H1 (cell line): ENCODE measurements at regions not wholly inside any gene's neighbourhood (a gene's known extent, or its start where the extent isn't known, plus 50 kb on each side); places are given as distances from the start of the nearest gene placed in this dataset.

Experiments
- CTCF ChIA-PET: fragments of 300-600 bp; sonication (Branson Sonifier 250); formaldehyde crosslinking; loops from one replicate; lab custom pipeline; 2021; ENCODE audit not compliant: partially characterized antibody; lab: Charles Lee
- POLR2A ChIA-PET: fragments of 300-600 bp; sonication (Branson Sonifier 250); formaldehyde crosslinking; loops from one replicate; lab custom pipeline; 2021; ENCODE audit warnings: inconsistent platforms; ENCODE audit not compliant: partially characterized antibody; lab: Charles Lee
- DNase-seq, 2 experiments: peaks; one replicate each; pipeline versions ENCODE4 v3.0.0 to v3.0.0-alpha.2; 2010 to 2022; ENCODE audit warnings: low spot score in 2 of 2, low read depth in 1 of 2, mixed read lengths in 1 of 2
- FAIRE-seq: peaks from 2 replicates; lab custom pipeline; 2011; peaks lifted over from hg19 to GRCh38; lab: Jason Lieb, UNC
- H2AFZ ChIP-seq: 2 replicates; pipeline ENCODE4 v1.8.1; 2012; ENCODE audit warnings: low read length, inconsistent platforms
- H2AK5ac ChIP-seq: 2 replicates; pipeline ENCODE4 v1.6.1; 2013; ENCODE audit warnings: low read depth, low read length
- H2BK120ac ChIP-seq: replicated peaks from 2 replicates; pipeline ENCODE3; 2013; ENCODE audit warnings: low read depth, low read length, inconsistent platforms
- H2BK12ac ChIP-seq: 2 replicates; pipeline ENCODE4 v1.6.1; 2013; ENCODE audit warnings: low read depth, low read length
- H2BK15ac ChIP-seq: 2 replicates; pipeline ENCODE4 v1.6.1; 2013; ENCODE audit warnings: low read length
- H2BK20ac ChIP-seq: 2 replicates; pipeline ENCODE4 v1.6.1; 2013; ENCODE audit warnings: low read length
- H2BK5ac ChIP-seq: 2 replicates; pipeline ENCODE4 v1.6.1; 2013; ENCODE audit warnings: low read depth, low read length
- H3K14ac ChIP-seq: 2 replicates; pipeline ENCODE4 v1.6.1; 2013; ENCODE audit warnings: inconsistent platforms; ENCODE audit not compliant: insufficient read length
- H3K18ac ChIP-seq: 2 replicates; pipeline ENCODE4 v1.6.1; 2013; ENCODE audit warnings: low read length; ENCODE audit errors: extremely low read depth
- H3K23ac ChIP-seq: 2 replicates; pipeline ENCODE4 v1.6.1; 2013; ENCODE audit warnings: inconsistent platforms; ENCODE audit not compliant: insufficient read length
- H3K23me2 ChIP-seq: 2 replicates; pipeline ENCODE4 v1.6.1; 2013; ENCODE audit warnings: low read depth, low read length
- H3K27ac ChIP-seq: 2 replicates; pipeline ENCODE4 v1.6.1; 2011; ENCODE audit warnings: low read depth, low read length, inconsistent platforms
- H3K27me3 ChIP-seq, 4 experiments: replicated peaks in 1 of 4; 1 replicate in 1 of 4; 2 replicates in 3 of 4; pipeline versions ENCODE4 v1.6.1 to v1.8.1; 2011 to 2013; ENCODE audit warnings: low read length in 3 of 4, mild to moderate bottlenecking in 3 of 4, inconsistent platforms in 2 of 4, mixed read lengths in 2 of 4, moderate library complexity in 1 of 4; ENCODE audit not compliant: control insufficient read depth in 3 of 4, insufficient read depth in 3 of 4; ENCODE audit errors: extremely low read depth in 1 of 4
- H3K36me3 ChIP-seq, 4 experiments: 2 replicates each; pipeline versions ENCODE4 v1.6.1 to v1.8.1; 2011 to 2013; ENCODE audit warnings: mild to moderate bottlenecking in 4 of 4, low read length in 3 of 4, moderate library complexity in 2 of 4, control low read depth in 1 of 4, inconsistent platforms in 1 of 4; ENCODE audit not compliant: insufficient read depth in 4 of 4, control insufficient read depth in 2 of 4
- H3K4ac ChIP-seq: replicated peaks from 2 replicates; pipeline ENCODE3; 2013; ENCODE audit warnings: low read length, low read depth, mixed read lengths, inconsistent platforms; ENCODE audit not compliant: insufficient read length
- H3K4me1 ChIP-seq, 4 experiments: replicated peaks in 1 of 4; 1 replicate in 1 of 4; 2 replicates in 3 of 4; pipeline versions ENCODE4 v1.6.1 to v1.8.1; 2011 to 2013; ENCODE audit warnings: low read length in 3 of 4, inconsistent platforms in 2 of 4, mixed read lengths in 1 of 4; ENCODE audit not compliant: insufficient read depth in 4 of 4, control insufficient read depth in 3 of 4
- H3K4me2 ChIP-seq, 2 experiments: 2 replicates each; pipeline versions ENCODE4 v1.6.1 to v1.8.1; 2011 to 2013; ENCODE audit warnings: low read depth in 2 of 2, low read length in 2 of 2, control low read depth in 1 of 2, inconsistent platforms in 1 of 2, mild to moderate bottlenecking in 1 of 2; ENCODE audit not compliant: insufficient read depth in 1 of 2
- H3K4me3 ChIP-seq, 4 experiments: fragments of 200-600, 300-600 bp in 1 of 4; sonication (generic), shearing (Covaris generic), sonication (Bioruptor Twin) in 1 of 4; 2 replicates each; pipeline versions ENCODE4 v1.5.1 to v1.8.1; 2011 to 2016; ENCODE audit warnings: low read length in 4 of 4, low read depth in 3 of 4, control low read depth in 2 of 4, inconsistent platforms in 2 of 4, mild to moderate bottlenecking in 2 of 4, mixed read lengths in 1 of 4, moderate library complexity in 1 of 4; ENCODE audit not compliant: insufficient read depth in 2 of 4; ENCODE audit errors: extremely low read depth in 1 of 4
- H3K56ac ChIP-seq: replicated peaks from 2 replicates; pipeline ENCODE3; 2013; ENCODE audit warnings: low read depth, mild to moderate bottlenecking, mixed read lengths, low read length, inconsistent platforms; ENCODE audit not compliant: insufficient read length
- H3K79me1 ChIP-seq: 2 replicates; pipeline ENCODE4 v1.6.1; 2013; ENCODE audit warnings: low read depth, low read length, control low read depth
- H3K79me2 ChIP-seq, 2 experiments: 2 replicates each; pipeline versions ENCODE4 v1.6.1 to v1.8.1; 2012 to 2013; ENCODE audit warnings: low read length in 2 of 2, mild to moderate bottlenecking in 2 of 2, inconsistent platforms in 1 of 2; ENCODE audit not compliant: insufficient read depth in 2 of 2, control insufficient read depth in 1 of 2
- H3K9ac ChIP-seq, 4 experiments: replicated peaks in 1 of 4; 1 replicate in 1 of 4; 2 replicates in 3 of 4; pipeline versions ENCODE4 v1.6.1 to v1.8.1; 2011 to 2013; ENCODE audit warnings: low read depth in 3 of 4, low read length in 3 of 4, control low read depth in 2 of 4, mild to moderate bottlenecking in 2 of 4, moderate library complexity in 2 of 4, inconsistent platforms in 1 of 4; ENCODE audit errors: extremely low read depth in 1 of 4
- H3K9me3 ChIP-seq, 2 experiments: 2 replicates each; pipeline versions ENCODE4 v1.6.1 to v1.8.1; 2012 to 2013; ENCODE audit warnings: mild to moderate bottlenecking in 2 of 2, moderate library complexity in 2 of 2, control low read depth in 1 of 2, inconsistent platforms in 1 of 2, low read depth in 1 of 2, low read length in 1 of 2, mixed read lengths in 1 of 2; ENCODE audit not compliant: insufficient read depth in 2 of 2
- H4K20me1 ChIP-seq, 2 experiments: replicated peaks in 1 of 2; 2 replicates each; pipeline versions ENCODE3 to v1.8.1; 2011 to 2013; ENCODE audit warnings: inconsistent platforms in 2 of 2, low read length in 2 of 2, mild to moderate bottlenecking in 1 of 2; ENCODE audit not compliant: insufficient read depth in 2 of 2, control insufficient read depth in 1 of 2
- H4K5ac ChIP-seq: 2 replicates; pipeline ENCODE4 v1.6.1; 2013; ENCODE audit warnings: low read length, low read depth, mixed read lengths, inconsistent platforms; ENCODE audit not compliant: insufficient read length
- H4K8ac ChIP-seq: 2 replicates; pipeline ENCODE4 v1.8.0; 2013; ENCODE audit warnings: mild to moderate bottlenecking, moderate library complexity, low read length, inconsistent platforms; ENCODE audit not compliant: insufficient read depth; ENCODE audit errors: extremely low read depth
- H4K91ac ChIP-seq: replicated peaks from 2 replicates; pipeline ENCODE3; 2013; ENCODE audit warnings: low read length, mixed read lengths, inconsistent platforms; ENCODE audit not compliant: insufficient read length
- RXRA ChIP-seq: IDR thresholded peaks from 2 replicates; pipeline ENCODE4 v1.6.1; 2011; ENCODE audit warnings: low read depth, mild to moderate bottlenecking, low read length, moderate library complexity; ENCODE audit not compliant: insufficient read depth
- SIRT6 ChIP-seq: IDR thresholded peaks from one replicate; pipeline ENCODE4 v1.7.1; 2012; ENCODE audit warnings: low read length, inconsistent platforms
- SRF ChIP-seq: IDR thresholded peaks from 2 replicates; pipeline ENCODE4 v1.6.1; 2011; ENCODE audit warnings: mild to moderate bottlenecking, low read depth, low read length, moderate library complexity
- WGBS, 2 experiments: shearing (Covaris generic) in 1 of 2; methylation state at CpG; one replicate each; pipeline versions ENCODE4 v1.1.6 to v1.1.7; 2013 to 2015; ENCODE audit warnings: low lambda C conversion rate in 2 of 2, mixed read lengths in 2 of 2, inconsistent platforms in 1 of 2, low coverage in 1 of 2, missing lambda C conversion rate in 1 of 2; ENCODE audit not compliant: insufficient replicate concordance in 2 of 2, insufficient coverage in 1 of 2, insufficient read length in 1 of 2; ENCODE audit errors: extremely low coverage in 1 of 2, missing lambda C conversion rate in 1 of 2; 5-methylcytosine and 5-hydroxymethylcytosine counted together

- Histone ChIP-seq H3K79me1 (no peaks in the 10 kb centered on the region), H3K9ac (no peak overlapping the region), H3K56ac (no peak overlapping the region), H3K4me1 (no peaks in the 10 kb centered on the region), H4K91ac (no peak overlapping the region), H4K20me1 (no peaks in the 10 kb centered on the region), H3K4me3 (no peak overlapping the region), H2BK5ac (no peak overlapping the region), H3K27me3 (no peaks in the 10 kb centered on the region), H2BK15ac (no peak overlapping the region), H3K23me2 (no peaks in the 10 kb centered on the region), H4K5ac (no peak overlapping the region), H3K79me2 (no peaks in the 10 kb centered on the region), H3K9me3 (no peaks in the 10 kb centered on the region), H3K27ac (no peak overlapping the region), H3K14ac (no peak overlapping the region), H2BK12ac (no peak overlapping the region), H3K36me3 (no peaks in the 10 kb centered on the region)
- DNase-seq: no peak
- POLR2A ChIA-PET: no interaction called here
- TF ChIP-seq RXRA (no peak), SRF (no peak), SIRT6 (no peak)
- TF ChIP-seq, all 59 proteins: peak for 0
- H2BK120ac ChIP-seq: no peak overlapping the region
- H3K23ac ChIP-seq: no peak overlapping the region
- CTCF ChIA-PET: no interaction called here
- no peak overlapping the region for H2BK20ac ChIP-seq
- H4K8ac ChIP-seq: no peak overlapping the region
- H2AK5ac ChIP-seq: no peak overlapping the region
- no peak overlapping the region for H2AFZ ChIP-seq
- no peak overlapping the region for H3K4me2 ChIP-seq
- H3K18ac ChIP-seq: no peak overlapping the region
- H3K4ac ChIP-seq: no peak overlapping the region
- no peak for FAIRE-seq
- 93% methylated on average over 3 of the region's 3 CpGs; no CpG with 5 or more reads in 1 of the 2 experiments for WGBS, 2 experiments
Measured at GRCh38 chrX:23061116-23061515, 61.4 kb downstream of the DDX53 start.
